ENCODE measurements at regions not wholly inside any gene's neighbourhood (a gene's known extent, or its start where the extent isn't known, plus 50 kb on each side); places are given as distances from the start of the nearest gene placed in this dataset.
"Not testable (repeated sequence)": the region's sequence is repeated elsewhere in the genome, so short reads cannot be mapped to it uniquely, and the experiment has no call there.

DNA sequence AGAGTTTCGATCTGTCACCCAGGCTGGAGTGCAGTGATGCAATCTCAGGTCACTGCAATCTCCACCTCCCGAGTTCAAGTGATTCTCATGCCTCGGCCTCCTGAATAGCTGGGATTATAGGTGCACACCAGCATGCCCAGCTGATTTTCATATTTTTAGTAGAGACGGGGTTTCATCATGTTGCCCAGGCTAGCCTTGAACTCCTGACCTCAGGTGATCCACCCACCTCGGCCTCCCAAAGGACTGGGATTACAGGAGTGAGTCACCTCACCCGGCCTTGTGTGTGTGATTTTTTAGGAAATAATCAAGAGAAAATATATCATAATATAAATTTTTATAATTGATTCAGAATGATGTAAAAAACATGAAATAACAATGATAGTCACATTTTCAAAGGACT lies 1231.4 kb downstream of the GALC start:
- Histone ChIP-seq H3K9me3 (ENCODE audit: low read depth) (no peaks in the 10 kb centered on the region), H3K79me2 (no peaks in the 10 kb centered on the region), H3K9me2 (replicated peaks; ENCODE audit: insufficient read depth) (no peaks in the 10 kb centered on the region)

DNA sequence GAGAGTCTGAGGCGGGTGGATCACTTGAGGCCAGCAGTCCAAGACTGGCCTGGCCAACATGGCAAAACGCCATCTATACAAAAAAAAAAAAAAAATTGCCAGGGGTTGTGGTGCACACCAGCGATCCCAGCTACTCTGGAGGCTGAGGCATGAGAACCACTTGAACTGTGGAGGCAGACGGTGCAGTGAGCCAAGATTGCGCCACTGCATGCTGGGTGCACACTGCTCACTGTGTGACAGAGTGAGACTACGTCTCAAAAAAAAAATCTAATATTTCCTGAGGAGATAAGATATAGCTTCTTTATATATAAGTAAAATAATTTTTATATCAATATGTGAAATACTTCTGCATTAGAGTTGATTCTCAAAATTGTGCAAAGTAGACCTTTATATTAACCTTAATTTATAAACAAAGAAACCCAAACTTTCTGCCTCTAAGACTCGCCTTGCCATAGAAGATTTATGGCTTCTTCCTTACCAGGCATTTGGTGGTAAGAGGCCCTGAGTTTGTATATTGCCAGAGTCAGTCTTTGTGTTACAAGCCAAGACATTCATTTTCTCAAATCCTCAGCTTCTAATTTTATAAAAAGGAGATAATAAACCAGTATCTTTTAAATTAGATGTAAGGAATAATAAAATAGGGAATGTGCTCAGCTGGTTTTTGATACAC lies 1226.7 kb downstream of the FLRT2 start:
- H3K9me2 ChIP-seq (replicated peaks; ENCODE audit: insufficient read depth) = no peaks in the 10 kb centered on the region
- no peak overlapping the region for H2AFZ ChIP-seq
- H4K20me1 ChIP-seq (ENCODE audit: insufficient read depth, poor library complexity, severe bottlenecking) = no peaks in the 10 kb centered on the region
- TF ChIP-seq EZH2phosphoT487 (IDR thresholded peaks at IDR 0.05; ENCODE audit: low read depth, severe bottlenecking, unreplicated experiment) (no peak), EZH2 (IDR thresholded peaks at IDR 0.05; ENCODE audit: borderline replicate concordance) (no peak)
- TF ChIP-seq, protein P1, sequence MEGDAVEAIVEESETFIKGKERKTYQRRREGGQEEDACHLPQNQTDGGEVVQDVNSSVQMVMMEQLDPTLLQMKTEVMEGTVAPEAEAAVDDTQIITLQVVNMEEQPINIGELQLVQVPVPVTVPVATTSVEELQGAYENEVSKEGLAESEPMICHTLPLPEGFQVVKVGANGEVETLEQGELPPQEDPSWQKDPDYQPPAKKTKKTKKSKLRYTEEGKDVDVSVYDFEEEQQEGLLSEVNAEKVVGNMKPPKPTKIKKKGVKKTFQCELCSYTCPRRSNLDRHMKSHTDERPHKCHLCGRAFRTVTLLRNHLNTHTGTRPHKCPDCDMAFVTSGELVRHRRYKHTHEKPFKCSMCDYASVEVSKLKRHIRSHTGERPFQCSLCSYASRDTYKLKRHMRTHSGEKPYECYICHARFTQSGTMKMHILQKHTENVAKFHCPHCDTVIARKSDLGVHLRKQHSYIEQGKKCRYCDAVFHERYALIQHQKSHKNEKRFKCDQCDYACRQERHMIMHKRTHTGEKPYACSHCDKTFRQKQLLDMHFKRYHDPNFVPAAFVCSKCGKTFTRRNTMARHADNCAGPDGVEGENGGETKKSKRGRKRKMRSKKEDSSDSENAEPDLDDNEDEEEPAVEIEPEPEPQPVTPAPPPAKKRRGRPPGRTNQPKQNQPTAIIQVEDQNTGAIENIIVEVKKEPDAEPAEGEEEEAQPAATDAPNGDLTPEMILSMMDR (IDR thresholded peaks at IDR 0.05; ENCODE audit: poor library complexity) = no peak
- no peak for DNase-seq (ENCODE audit: low spot score)
- WGBS (ENCODE audit: low lambda C conversion rate, missing lambda C conversion rate) = 93% methylated on average over 7 of the region's 7 CpGs
- no peak overlapping the region for H3K4me3 ChIP-seq
- no peaks in the 10 kb centered on the region for H3K4me1 ChIP-seq (ENCODE audit: insufficient read depth)
- no peaks in the 10 kb centered on the region for H3K36me3 ChIP-seq (replicated peaks; ENCODE audit: insufficient read depth, low read depth)
- H3K9me3 ChIP-seq (ENCODE audit: low read depth) = no peaks in the 10 kb centered on the region
- H3K27me3 ChIP-seq = no peaks in the 10 kb centered on the region
- H3K4me2 ChIP-seq = no peak overlapping the region
- H3K79me2 ChIP-seq = no peaks in the 10 kb centered on the region
- H3K27ac ChIP-seq = no peak overlapping the region

More for the DNA sequence above, 1231.4 kb downstream of the GALC start:
- Histone ChIP-seq H3K36me3 (replicated peaks; ENCODE audit: insufficient read depth, low read depth) (no peaks in the 10 kb centered on the region), H3K4me2 (no peak overlapping the region), H2AFZ (no peak overlapping the region), H4K20me1 (ENCODE audit: insufficient read depth, poor library complexity, severe bottlenecking) (no peaks in the 10 kb centered on the region), H3K4me1 (ENCODE audit: insufficient read depth) (no peaks in the 10 kb centered on the region), H3K27me3 (no peaks in the 10 kb centered on the region), H3K27ac (no peak overlapping the region), H3K4me3 (no peak overlapping the region)
- TF ChIP-seq EZH2phosphoT487 (IDR thresholded peaks at IDR 0.05; ENCODE audit: low read depth, severe bottlenecking, unreplicated experiment) (no peak), EZH2 (IDR thresholded peaks at IDR 0.05; ENCODE audit: borderline replicate concordance) (no peak)
- TF ChIP-seq, protein P1 (IDR thresholded peaks at IDR 0.05; ENCODE audit: poor library complexity) = no peak
- WGBS (ENCODE audit: low lambda C conversion rate, missing lambda C conversion rate) = 88% methylated on average over 6 of the region's 6 CpGs
- DNase-seq (ENCODE audit: low spot score) = no peak

DNA sequence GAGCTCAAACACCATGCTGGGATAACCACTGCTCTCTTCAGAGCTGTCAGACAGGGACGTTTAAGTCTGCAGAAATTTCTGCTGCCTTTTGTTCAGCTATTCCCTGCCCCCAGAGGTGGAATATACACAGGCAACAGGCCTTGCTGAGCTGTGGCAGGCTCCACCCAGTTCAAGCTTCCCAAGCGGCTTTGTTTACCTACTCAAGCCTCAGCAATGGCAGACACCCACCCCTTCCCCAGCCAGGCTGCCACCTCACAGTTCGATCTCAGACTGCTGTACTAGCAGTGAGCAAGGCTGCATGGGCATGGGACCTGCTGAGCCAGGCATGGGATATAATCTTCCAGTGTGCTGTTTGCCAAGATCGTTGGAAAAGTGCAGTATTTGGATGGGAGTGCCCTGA lies 1220.5 kb downstream of the FLRT2 start:
- not testable (repeated sequence) for H4K20me1 ChIP-seq (ENCODE audit: insufficient read depth, poor library complexity, severe bottlenecking); H3K4me3 ChIP-seq; H3K27me3 ChIP-seq; H3K27ac ChIP-seq; H3K4me1 ChIP-seq (ENCODE audit: insufficient read depth); H3K79me2 ChIP-seq; H3K9me3 ChIP-seq (ENCODE audit: low read depth); H3K4me2 ChIP-seq; H3K36me3 ChIP-seq (replicated peaks; ENCODE audit: insufficient read depth, low read depth); H2AFZ ChIP-seq; DNase-seq (ENCODE audit: low spot score); H3K9me2 ChIP-seq (replicated peaks; ENCODE audit: insufficient read depth)
- WGBS (ENCODE audit: low lambda C conversion rate, missing lambda C conversion rate) = 84% methylated on average over 4 of the region's 4 CpGs

DNA sequence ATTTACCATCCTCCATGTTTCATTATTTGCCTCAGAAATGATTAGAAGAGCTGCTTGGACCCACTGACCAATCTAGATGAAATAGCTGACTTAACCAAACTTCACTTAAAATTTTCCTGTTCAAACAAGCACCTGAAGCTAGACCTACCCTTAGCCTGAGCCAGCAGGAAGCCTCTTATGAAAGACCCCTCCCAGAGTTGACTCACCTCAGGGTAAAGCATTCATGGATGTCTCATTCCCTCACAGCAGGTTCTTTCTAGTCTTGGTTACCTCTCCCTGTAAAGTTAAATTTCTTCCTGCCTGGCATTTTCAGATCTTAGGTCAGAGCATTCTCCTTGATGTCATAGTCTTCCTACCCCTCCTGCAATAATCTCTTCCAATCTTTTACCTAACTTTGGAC lies 1209.8 kb downstream of the FLRT2 start:
- H4K20me1 ChIP-seq (ENCODE audit: insufficient read depth, poor library complexity, severe bottlenecking) = no peaks in the 10 kb centered on the region
- no peak overlapping the region for H3K4me2 ChIP-seq
- no peaks in the 10 kb centered on the region for H3K9me2 ChIP-seq (replicated peaks; ENCODE audit: insufficient read depth)
- no peaks in the 10 kb centered on the region for H3K9me3 ChIP-seq (ENCODE audit: low read depth)
- no peak overlapping the region for H3K27ac ChIP-seq
- no peaks in the 10 kb centered on the region for H3K27me3 ChIP-seq
- H3K79me2 ChIP-seq = no peaks in the 10 kb centered on the region
- no peaks in the 10 kb centered on the region for H3K4me1 ChIP-seq (ENCODE audit: insufficient read depth)
- H3K4me3 ChIP-seq = no peak overlapping the region
- DNase-seq (ENCODE audit: low spot score) = no peak
- H2AFZ ChIP-seq = no peak overlapping the region
- no peaks in the 10 kb centered on the region for H3K36me3 ChIP-seq (replicated peaks; ENCODE audit: insufficient read depth, low read depth)
- TF ChIP-seq, protein P1 (IDR thresholded peaks at IDR 0.05; ENCODE audit: poor library complexity) = no peak
- TF ChIP-seq EZH2phosphoT487 (IDR thresholded peaks at IDR 0.05; ENCODE audit: low read depth, severe bottlenecking, unreplicated experiment) (no peak), EZH2 (IDR thresholded peaks at IDR 0.05; ENCODE audit: borderline replicate concordance) (no peak)

DNA sequence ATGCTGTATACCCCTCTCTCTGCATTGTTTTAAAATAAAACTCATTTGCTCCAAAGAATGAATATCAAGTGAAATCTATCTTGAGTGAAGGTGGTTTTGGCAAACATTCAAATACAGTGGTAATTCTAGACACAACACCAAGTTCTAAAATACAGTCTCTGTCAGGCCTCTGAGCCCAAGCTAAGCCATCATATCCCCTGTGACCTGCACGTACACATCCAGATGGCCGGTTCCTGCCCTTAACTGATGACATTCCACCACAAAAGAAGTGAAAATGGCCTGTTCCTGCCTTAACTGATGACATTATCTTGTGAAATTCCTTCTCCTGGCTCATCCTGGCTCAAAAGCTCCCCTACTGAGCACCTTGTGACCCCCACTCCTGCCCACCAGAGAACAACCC lies 1201.5 kb downstream of the FLRT2 start:
- DNase-seq (ENCODE audit: low spot score); H3K9me2 ChIP-seq (replicated peaks; ENCODE audit: insufficient read depth); H3K27me3 ChIP-seq; H3K4me3 ChIP-seq; H3K4me2 ChIP-seq; H3K9me3 ChIP-seq (ENCODE audit: low read depth); H3K4me1 ChIP-seq (ENCODE audit: insufficient read depth); H2AFZ ChIP-seq; H3K36me3 ChIP-seq (replicated peaks; ENCODE audit: insufficient read depth, low read depth); H3K27ac ChIP-seq; H4K20me1 ChIP-seq (ENCODE audit: insufficient read depth, poor library complexity, severe bottlenecking); H3K79me2 ChIP-seq: not testable (repeated sequence)
- 83% methylated on average over 2 of the region's 2 CpGs for WGBS (ENCODE audit: low lambda C conversion rate, missing lambda C conversion rate)

All from hepatocyte (in vitro differentiated cells).